DOHH2 (cell line): ENCODE measurements at regions not wholly inside any gene's neighbourhood (a gene's known extent, or its start where the extent isn't known, plus 50 kb on each side); places are given as distances from the start of the nearest gene placed in this dataset.

Source experiments
- EZH2phosphoT487 ChIP-seq: fragments of 200-600 bp; sonication (generic); IDR thresholded peaks from 2 replicates; pipeline ENCODE4 v1.6.1; 2017; ENCODE audit warnings: borderline replicate concordance, mild to moderate bottlenecking, antibody characterized with exemption, low read length, moderate library complexity, mixed read lengths
- TF ChIP-seq, protein P1 (sequence below): fragments of 200-600 bp; sonication (generic); IDR thresholded peaks from one replicate; pipeline ENCODE4 v1.5.1; 2014; ENCODE audit warnings: antibody characterized with exemption, mild to moderate bottlenecking, low read depth, low read length; ENCODE audit not compliant: poor library complexity, severe bottlenecking

DNA sequence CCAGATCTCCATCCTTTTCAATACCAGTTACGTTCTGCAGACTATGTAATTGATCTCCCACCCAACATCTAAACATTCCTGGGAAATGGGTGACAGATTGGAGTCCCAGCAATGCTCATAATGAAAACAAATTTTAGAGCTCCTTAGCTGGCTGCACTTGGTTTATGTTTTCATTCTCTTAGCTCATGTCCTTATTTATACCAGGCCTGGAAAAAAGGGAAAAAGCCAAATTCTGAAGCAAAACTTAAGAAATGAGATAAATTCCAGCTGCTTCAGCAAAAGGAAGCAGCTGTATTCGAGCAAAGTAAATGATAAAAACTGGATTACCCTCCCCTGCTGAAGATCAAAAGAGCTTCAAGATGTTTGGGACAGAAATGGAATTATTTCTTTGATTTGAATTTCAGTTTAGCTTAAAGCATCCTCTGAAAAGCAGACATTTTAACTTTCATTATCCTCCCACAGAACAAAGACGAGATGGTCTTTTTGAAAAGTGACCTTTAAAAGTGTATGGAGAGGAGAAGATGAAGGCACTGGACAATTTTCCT, 196.5 kb upstream of the THUMPD2 start:
- TF ChIP-seq, protein P1, sequence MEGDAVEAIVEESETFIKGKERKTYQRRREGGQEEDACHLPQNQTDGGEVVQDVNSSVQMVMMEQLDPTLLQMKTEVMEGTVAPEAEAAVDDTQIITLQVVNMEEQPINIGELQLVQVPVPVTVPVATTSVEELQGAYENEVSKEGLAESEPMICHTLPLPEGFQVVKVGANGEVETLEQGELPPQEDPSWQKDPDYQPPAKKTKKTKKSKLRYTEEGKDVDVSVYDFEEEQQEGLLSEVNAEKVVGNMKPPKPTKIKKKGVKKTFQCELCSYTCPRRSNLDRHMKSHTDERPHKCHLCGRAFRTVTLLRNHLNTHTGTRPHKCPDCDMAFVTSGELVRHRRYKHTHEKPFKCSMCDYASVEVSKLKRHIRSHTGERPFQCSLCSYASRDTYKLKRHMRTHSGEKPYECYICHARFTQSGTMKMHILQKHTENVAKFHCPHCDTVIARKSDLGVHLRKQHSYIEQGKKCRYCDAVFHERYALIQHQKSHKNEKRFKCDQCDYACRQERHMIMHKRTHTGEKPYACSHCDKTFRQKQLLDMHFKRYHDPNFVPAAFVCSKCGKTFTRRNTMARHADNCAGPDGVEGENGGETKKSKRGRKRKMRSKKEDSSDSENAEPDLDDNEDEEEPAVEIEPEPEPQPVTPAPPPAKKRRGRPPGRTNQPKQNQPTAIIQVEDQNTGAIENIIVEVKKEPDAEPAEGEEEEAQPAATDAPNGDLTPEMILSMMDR: no peak
- TF ChIP-seq EZH2phosphoT487: no peak
